ENCODE measurements at regions not wholly inside any gene's neighbourhood (a gene's known extent, or its start where the extent isn't known, plus 50 kb on each side); places are given as distances from the start of the nearest gene placed in this dataset.

GRCh38 chr10:94065362-94065761, 71.6 kb downstream of the PLCE1 start:
- no peak for DNase-seq (ENCODE audit: low read depth, low spot score)
- Histone ChIP-seq H3K4me3 (ENCODE audit: low read depth, low read length) (no peak overlapping the region), H3K27ac (ENCODE audit: low read depth, low read length) (no peak overlapping the region), H3K27me3 (ENCODE audit: control insufficient read depth, insufficient read depth, low read length) (no peaks in the 10 kb centered on the region), H3K9me3 (ENCODE audit: control insufficient read depth, insufficient read depth, low read length) (no peaks in the 10 kb centered on the region)
- POLR2A ChIA-PET: no interaction called here
- CTCF ChIA-PET: interaction anchor here (0.9 kb wide), 2 partner anchors 11 to 256 kb away, joined by 3 read pairs; no protein-coding TSS in a partner anchor
- no peak for TF ChIP-seq CTCF (IDR thresholded peaks at IDR 0.05; ENCODE audit: low read depth, low read length)

GRCh38 chr10:94065787-94066186, 72.1 kb downstream of the PLCE1 start:
- Histone ChIP-seq H3K27me3 (ENCODE audit: control insufficient read depth, insufficient read depth, low read length) (no peaks in the 10 kb centered on the region), H3K4me3 (ENCODE audit: low read depth, low read length) (no peak overlapping the region), H3K9me3 (ENCODE audit: control insufficient read depth, insufficient read depth, low read length) (no peaks in the 10 kb centered on the region), H3K27ac (ENCODE audit: low read depth, low read length) (no peak overlapping the region)
- no peak for DNase-seq (ENCODE audit: low read depth, low spot score)
- no peak for TF ChIP-seq CTCF (IDR thresholded peaks at IDR 0.05; ENCODE audit: low read depth, low read length)
- ChIA-PET POLR2A (no interaction called here), CTCF (interaction anchor here (0.9 to 1.2 kb wide), 2 partner anchors 162 to 256 kb away, joined by 3 read pairs; no protein-coding TSS in a partner anchor)

GRCh38 chr10:94066411-94066810, 72.7 kb downstream of the PLCE1 start:
- no peaks in the 10 kb centered on the region for H3K9me3 ChIP-seq (ENCODE audit: control insufficient read depth, insufficient read depth, low read length)
- no peak for TF ChIP-seq CTCF (IDR thresholded peaks at IDR 0.05; ENCODE audit: low read depth, low read length)
- no peak for DNase-seq (ENCODE audit: low read depth, low spot score)
- no peak overlapping the region for H3K27ac ChIP-seq (ENCODE audit: low read depth, low read length)
- CTCF ChIA-PET: interaction anchor here (0.9 to 1.2 kb wide), 2 partner anchors 162 to 255 kb away, joined by 3 read pairs; no protein-coding TSS in a partner anchor
- POLR2A ChIA-PET: no interaction called here
- H3K4me3 ChIP-seq (ENCODE audit: low read depth, low read length): no peak overlapping the region
- no peaks in the 10 kb centered on the region for H3K27me3 ChIP-seq (ENCODE audit: control insufficient read depth, insufficient read depth, low read length)

DNA sequence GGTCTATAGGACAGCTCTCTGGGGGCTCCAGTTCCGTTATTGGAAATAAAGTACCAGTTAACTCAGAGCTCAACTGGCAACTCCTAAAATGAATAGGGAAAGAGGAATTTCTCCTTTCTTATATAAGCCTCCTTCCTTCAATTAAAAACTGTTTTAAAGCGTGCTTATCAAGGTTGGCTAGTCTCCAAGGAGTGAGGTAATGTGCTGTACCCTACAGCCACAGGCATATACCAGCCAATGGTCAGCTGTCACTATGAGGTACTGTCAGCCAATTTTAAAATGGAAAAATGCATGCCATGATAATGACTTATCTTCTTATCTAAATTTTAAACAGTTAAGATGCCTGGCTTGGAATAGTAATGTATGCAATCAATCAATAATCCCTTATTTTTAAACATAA, 76.2 kb downstream of the PLCE1 start:
- POLR2A ChIA-PET: no interaction called here

DNA sequence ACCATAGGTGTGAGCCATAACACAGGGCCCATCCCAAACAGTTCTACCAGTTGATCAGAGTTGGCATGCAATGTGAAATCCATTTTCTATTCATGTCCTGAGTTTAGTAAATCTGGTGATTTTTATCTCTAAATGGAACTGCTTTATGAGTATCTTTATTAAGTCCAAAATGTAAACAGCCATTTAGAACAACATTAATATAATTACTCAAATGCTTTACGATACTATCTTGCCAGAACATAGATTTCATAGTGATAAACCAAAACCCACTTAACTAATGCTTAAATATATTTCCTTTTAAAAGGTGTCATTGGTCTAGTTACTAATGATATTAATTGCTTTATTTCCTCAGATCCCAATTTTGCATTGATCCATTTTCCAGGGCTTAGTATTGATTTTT, 80.7 kb downstream of the PLCE1 start:
- CTCF ChIA-PET: interaction anchor here (0.7 to 4.1 kb wide), 3 partner anchors 156 to 370 kb away, joined by 4 to 93 read pairs (median 25); no protein-coding TSS in a partner anchor
- no peak for TF ChIP-seq CTCF (IDR thresholded peaks at IDR 0.05; ENCODE audit: low read depth, low read length)

More for the DNA sequence above, 76.2 kb downstream of the PLCE1 start:
- TF ChIP-seq CTCF (IDR thresholded peaks at IDR 0.05; ENCODE audit: low read depth, low read length): no peak
- H3K27me3 ChIP-seq (ENCODE audit: control insufficient read depth, insufficient read depth, low read length): no peaks in the 10 kb centered on the region
- CTCF ChIA-PET: interaction anchor here (0.6 to 1.4 kb wide), 2 partner anchors 63 to 250 kb away, joined by 3 to 4 read pairs; no protein-coding TSS in a partner anchor
- H3K9me3 ChIP-seq (ENCODE audit: control insufficient read depth, insufficient read depth, low read length): no peaks in the 10 kb centered on the region
- no peak overlapping the region for H3K4me3 ChIP-seq (ENCODE audit: low read depth, low read length)
- DNase-seq (ENCODE audit: low read depth, low spot score): no peak
- H3K27ac ChIP-seq (ENCODE audit: low read depth, low read length): no peak overlapping the region

More for the DNA sequence above, 80.7 kb downstream of the PLCE1 start:
- POLR2A ChIA-PET: no interaction called here
- H3K4me3 ChIP-seq (ENCODE audit: low read depth, low read length): no peak overlapping the region
- H3K9me3 ChIP-seq (ENCODE audit: control insufficient read depth, insufficient read depth, low read length): no peaks in the 10 kb centered on the region
- no peak for DNase-seq (ENCODE audit: low read depth, low spot score)
- H3K27ac ChIP-seq (ENCODE audit: low read depth, low read length): no peak overlapping the region
- H3K27me3 ChIP-seq (ENCODE audit: control insufficient read depth, insufficient read depth, low read length): no peaks in the 10 kb centered on the region

All from AG04450 (cell line).